ENCODE measurements at regions not wholly inside any gene's neighbourhood (a gene's known extent, or its start where the extent isn't known, plus 50 kb on each side); places are given as distances from the start of the nearest gene placed in this dataset.

DNA sequence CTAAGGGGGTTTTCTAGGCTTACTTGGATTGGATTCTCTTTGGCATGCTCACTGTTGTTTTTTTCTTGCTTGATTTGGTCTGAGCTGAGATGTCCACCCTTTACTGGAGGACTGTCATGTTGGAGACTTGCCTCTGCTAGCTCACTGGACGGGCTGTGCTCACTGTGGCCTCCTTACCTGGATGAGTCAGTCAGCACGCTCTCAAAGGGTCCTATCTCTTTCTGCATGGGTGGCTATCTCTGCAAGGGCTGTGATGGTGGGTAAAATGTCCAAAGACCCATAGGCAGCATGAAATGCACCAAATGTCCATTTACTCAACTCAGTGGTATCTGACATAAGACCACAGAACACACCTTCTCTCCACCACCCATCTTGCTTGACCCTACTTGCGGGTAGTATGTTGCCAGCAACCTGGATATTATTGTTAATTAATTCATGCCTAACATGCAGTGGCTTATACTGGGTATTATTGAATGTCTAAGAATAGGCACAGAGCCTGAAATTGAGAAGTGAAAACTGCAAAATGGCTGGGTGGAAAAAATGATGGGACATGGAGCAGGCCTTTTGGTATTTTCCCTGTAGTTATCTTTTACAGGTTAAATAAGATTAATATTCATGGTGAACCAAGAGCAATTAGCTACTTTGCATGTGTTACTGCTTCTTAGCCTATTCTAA is 68.9 kb upstream of the TLE1 start (continued):
- no peak for TF ChIP-seq KLF10 (CRISPR knock-in tag; IDR thresholded peaks at IDR 0.05)

- no peak overlapping the region for H3K4me3 ChIP-seq
- in situ Hi-C loops (cut with MboI) (no loop called here), intact Hi-C loops (cut with micrococcal nuclease) (no loop called here)
- no peaks in the 10 kb centered on the region for H3K36me3 ChIP-seq (ENCODE audit: control insufficient read depth, insufficient read depth, low read length)
- no peaks in the 10 kb centered on the region for H3K9me1 ChIP-seq (ENCODE audit: control insufficient read depth, insufficient read depth, low read length)
- H3K9me3 ChIP-seq (replicated peaks; ENCODE audit: control insufficient read depth, insufficient read depth, low read depth, low read length) = no peaks in the 10 kb centered on the region
- ChIA-PET CTCF (ENCODE audit: low intra/inter-chr PET ratio) (no interaction called here), POLR2A (no interaction called here)
- 2% methylated on average over 5 of the region's 5 CpGs for WGBS (ENCODE audit: insufficient coverage, low coverage, missing lambda C conversion rate)
- no peak overlapping the region for H3K4me2 ChIP-seq (ENCODE audit: insufficient read depth, low read length)
- no peaks in the 10 kb centered on the region for H3K79me2 ChIP-seq (ENCODE audit: control insufficient read depth, insufficient read depth, low read length)
- FAIRE-seq (no peak), ATAC-seq (no peak), DNase-seq (ENCODE audit: extremely low read depth in 1 of 4, low spot score in 3 of 4) (no peak)
- TF ChIP-seq ATF3 (IDR thresholded peaks at IDR 0.05) (peak; percentile 16; the same call in 1 of the 2 replicates), ATF3 (CRISPR knock-in tag; conservative IDR thresholded peaks at IDR 0.05) (no peak), ZC3H8 (IDR thresholded peaks at IDR 0.05) (no peak)
- H3K27me3 ChIP-seq (ENCODE audit: control insufficient read depth in 2 of 2, insufficient read depth in 2 of 2, low read length in 2 of 2) = no peaks in the 10 kb centered on the region
- H3K4me1 ChIP-seq (replicated peaks in 1 of 2; ENCODE audit: control insufficient read depth in 2 of 2, insufficient read depth in 2 of 2, low read length in 2 of 2) = no peaks in the 10 kb centered on the region
- H4K20me1 ChIP-seq (replicated peaks; ENCODE audit: control insufficient read depth, insufficient read depth, low read length) = no peaks in the 10 kb centered on the region
- H2AFZ ChIP-seq (ENCODE audit: low read depth, low read length) = no peak overlapping the region
- no peak overlapping the region for H3K27ac ChIP-seq (ENCODE audit: extremely low read depth, low read depth, low read length)
- H3K9ac ChIP-seq (ENCODE audit: insufficient read depth in 1 of 2, low read depth in 2 of 2, low read length in 2 of 2) = no peak overlapping the region
- BruUV-seq (replicated peaks) = no TSS peak
Measured at GRCh38 chr9:81759680-81760215, 70.4 kb upstream of the TLE1 start.

Measured in K562 (cell line).